ENCODE measurements at regions not wholly inside any gene's neighbourhood (a gene's known extent, or its start where the extent isn't known, plus 50 kb on each side); places are given as distances from the start of the nearest gene placed in this dataset.

DNA sequence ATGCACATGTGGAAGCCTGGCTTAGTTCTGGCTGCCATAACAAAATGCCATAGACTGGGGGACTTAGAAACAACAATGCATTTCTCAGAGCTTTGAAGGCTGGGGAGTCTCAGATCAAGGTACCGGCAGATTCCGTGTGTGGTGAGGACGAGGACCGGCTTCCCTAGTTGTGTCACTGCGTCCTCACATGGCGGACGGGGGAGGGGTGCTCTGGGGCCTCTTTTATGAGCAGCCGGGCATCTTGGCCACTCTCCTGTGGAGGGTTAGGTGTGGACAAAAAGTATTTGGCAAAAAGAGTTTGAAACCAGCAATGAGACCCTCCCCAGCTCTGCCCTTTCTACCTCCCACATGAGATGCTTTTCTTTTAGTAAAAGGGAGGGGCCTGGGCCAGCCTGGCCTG, 118.5 kb upstream of the LPCAT1 start:
- TF ChIP-seq EZH2phosphoT487 (conservative IDR thresholded peaks at IDR 0.05; ENCODE audit: low read length) = no peak
- Histone ChIP-seq H4K20me1 (ENCODE audit: low read depth, low read length) (no peaks in the 10 kb centered on the region), H3K9ac (ENCODE audit: low read length) (no peak overlapping the region), H3F3A (ENCODE audit: insufficient read depth) (no peaks in the 10 kb centered on the region), H3K4me2 (ENCODE audit: low read depth, low read length, poor library complexity, severe bottlenecking) (no peak overlapping the region), H3K4me3 (ENCODE audit: insufficient read depth, low read length, poor library complexity, severe bottlenecking) (no peak overlapping the region), H3K9me3 (ENCODE audit: insufficient read depth, low read length) (no peaks in the 10 kb centered on the region), H3K27ac (ENCODE audit: low read depth, low read length) (no peak overlapping the region), H3K27me3 (ENCODE audit: low read length) (no peaks in the 10 kb centered on the region), H3K36me3 (ENCODE audit: low read length) (no peaks in the 10 kb centered on the region), H2AFZ (ENCODE audit: low read depth, low read length, severe bottlenecking) (no peak overlapping the region), H3K9me2 (replicated peaks; ENCODE audit: insufficient read depth, low read length) (no peaks in the 10 kb centered on the region), H3K79me2 (ENCODE audit: insufficient read depth, low read length) (no peaks in the 10 kb centered on the region)

DNA sequence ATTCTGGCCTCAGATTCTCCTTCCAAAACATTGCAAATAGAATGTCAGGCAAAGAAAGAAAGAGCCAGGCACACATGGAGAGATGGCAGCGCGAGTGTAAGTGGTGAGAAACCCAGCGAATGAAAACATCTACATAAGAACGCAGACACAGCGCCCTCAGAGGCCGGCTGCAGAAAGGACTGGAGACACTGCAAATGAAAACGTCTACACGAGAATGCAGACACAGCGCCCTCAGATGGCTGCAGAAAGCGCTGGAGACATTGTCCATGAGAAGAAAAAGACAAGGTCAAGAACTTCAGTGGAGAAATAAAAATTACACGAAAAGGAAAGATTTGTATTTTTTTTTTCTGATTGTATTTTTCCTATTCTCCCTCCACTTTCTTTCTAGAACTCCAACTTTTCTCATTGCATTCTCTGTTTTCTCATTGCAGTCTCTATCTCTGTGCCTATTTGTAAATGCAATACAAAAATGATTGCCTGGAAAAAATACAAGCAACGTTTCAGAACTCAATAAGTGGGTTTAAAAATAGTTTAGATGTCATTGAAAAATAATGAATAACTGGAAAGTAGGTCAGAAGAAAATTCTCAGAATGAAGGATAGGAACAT, 117.9 kb upstream of the LPCAT1 start:
- Histone ChIP-seq H3K27me3 (ENCODE audit: low read length) (no peaks in the 10 kb centered on the region), H2AFZ (ENCODE audit: low read depth, low read length, severe bottlenecking) (no peak overlapping the region), H3K4me2 (ENCODE audit: low read depth, low read length, poor library complexity, severe bottlenecking) (no peak overlapping the region)

DNA sequence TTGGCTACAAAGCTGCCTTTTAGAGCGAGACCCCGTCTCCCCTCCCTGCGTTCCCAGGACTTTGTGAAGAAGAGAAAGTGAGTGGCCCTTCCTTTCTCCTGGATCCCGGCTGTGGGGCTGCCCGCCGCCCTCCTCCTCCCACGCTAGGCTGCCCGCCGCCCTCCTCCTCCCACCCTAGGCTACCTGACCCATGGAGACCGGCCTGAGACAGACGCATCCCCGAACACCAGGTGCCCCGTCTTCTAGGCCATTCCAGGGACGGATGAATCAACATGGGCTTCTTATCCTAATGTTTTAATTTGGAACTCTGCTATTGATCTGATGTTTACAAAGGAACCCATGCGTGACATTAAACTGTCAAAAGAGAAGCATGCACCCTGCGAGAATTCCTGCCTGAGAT, 117.3 kb upstream of the LPCAT1 start:
- TF ChIP-seq EZH2phosphoT487 (conservative IDR thresholded peaks at IDR 0.05; ENCODE audit: low read length) = no peak
- TF ChIP-seq, protein P1, sequence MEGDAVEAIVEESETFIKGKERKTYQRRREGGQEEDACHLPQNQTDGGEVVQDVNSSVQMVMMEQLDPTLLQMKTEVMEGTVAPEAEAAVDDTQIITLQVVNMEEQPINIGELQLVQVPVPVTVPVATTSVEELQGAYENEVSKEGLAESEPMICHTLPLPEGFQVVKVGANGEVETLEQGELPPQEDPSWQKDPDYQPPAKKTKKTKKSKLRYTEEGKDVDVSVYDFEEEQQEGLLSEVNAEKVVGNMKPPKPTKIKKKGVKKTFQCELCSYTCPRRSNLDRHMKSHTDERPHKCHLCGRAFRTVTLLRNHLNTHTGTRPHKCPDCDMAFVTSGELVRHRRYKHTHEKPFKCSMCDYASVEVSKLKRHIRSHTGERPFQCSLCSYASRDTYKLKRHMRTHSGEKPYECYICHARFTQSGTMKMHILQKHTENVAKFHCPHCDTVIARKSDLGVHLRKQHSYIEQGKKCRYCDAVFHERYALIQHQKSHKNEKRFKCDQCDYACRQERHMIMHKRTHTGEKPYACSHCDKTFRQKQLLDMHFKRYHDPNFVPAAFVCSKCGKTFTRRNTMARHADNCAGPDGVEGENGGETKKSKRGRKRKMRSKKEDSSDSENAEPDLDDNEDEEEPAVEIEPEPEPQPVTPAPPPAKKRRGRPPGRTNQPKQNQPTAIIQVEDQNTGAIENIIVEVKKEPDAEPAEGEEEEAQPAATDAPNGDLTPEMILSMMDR (IDR thresholded peaks at IDR 0.05; ENCODE audit: insufficient read depth, low read length, poor library complexity, severe bottlenecking) = no peak
- H3K27me3 ChIP-seq (ENCODE audit: low read length) = no peaks in the 10 kb centered on the region
- H4K20me1 ChIP-seq (ENCODE audit: low read depth, low read length) = no peaks in the 10 kb centered on the region
- H3F3A ChIP-seq (ENCODE audit: insufficient read depth) = no peaks in the 10 kb centered on the region
- H3K4me3 ChIP-seq (ENCODE audit: insufficient read depth, low read length, poor library complexity, severe bottlenecking) = no peak overlapping the region
- H3K9me2 ChIP-seq (replicated peaks; ENCODE audit: insufficient read depth, low read length) = no peaks in the 10 kb centered on the region
- H3K9ac ChIP-seq (ENCODE audit: low read length) = no peak overlapping the region
- no peak overlapping the region for H2AFZ ChIP-seq (ENCODE audit: low read depth, low read length, severe bottlenecking)
- no peaks in the 10 kb centered on the region for H3K79me2 ChIP-seq (ENCODE audit: insufficient read depth, low read length)
- no peaks in the 10 kb centered on the region for H3K36me3 ChIP-seq (ENCODE audit: low read length)
- no peaks in the 10 kb centered on the region for H3K9me3 ChIP-seq (ENCODE audit: insufficient read depth, low read length)
- no peak overlapping the region for H3K27ac ChIP-seq (ENCODE audit: low read depth, low read length)
- H3K4me2 ChIP-seq (ENCODE audit: low read depth, low read length, poor library complexity, severe bottlenecking) = no peak overlapping the region

More for the DNA sequence above, 117.9 kb upstream of the LPCAT1 start:
- no peaks in the 10 kb centered on the region for H3K9me3 ChIP-seq (ENCODE audit: insufficient read depth, low read length)
- no peak overlapping the region for H3K4me3 ChIP-seq (ENCODE audit: insufficient read depth, low read length, poor library complexity, severe bottlenecking)
- H3F3A ChIP-seq (ENCODE audit: insufficient read depth) = no peaks in the 10 kb centered on the region
- no peak for TF ChIP-seq EZH2phosphoT487 (conservative IDR thresholded peaks at IDR 0.05; ENCODE audit: low read length)
- TF ChIP-seq, protein P1 (IDR thresholded peaks at IDR 0.05; ENCODE audit: insufficient read depth, low read length, poor library complexity, severe bottlenecking) = peak; percentile 92
- no peaks in the 10 kb centered on the region for H4K20me1 ChIP-seq (ENCODE audit: low read depth, low read length)
- no peak overlapping the region for H3K9ac ChIP-seq (ENCODE audit: low read length)
- no peaks in the 10 kb centered on the region for H3K9me2 ChIP-seq (replicated peaks; ENCODE audit: insufficient read depth, low read length)
- H3K79me2 ChIP-seq (ENCODE audit: insufficient read depth, low read length) = no peaks in the 10 kb centered on the region
- no peaks in the 10 kb centered on the region for H3K36me3 ChIP-seq (ENCODE audit: low read length)
- H3K27ac ChIP-seq (ENCODE audit: low read depth, low read length) = no peak overlapping the region

DNA sequence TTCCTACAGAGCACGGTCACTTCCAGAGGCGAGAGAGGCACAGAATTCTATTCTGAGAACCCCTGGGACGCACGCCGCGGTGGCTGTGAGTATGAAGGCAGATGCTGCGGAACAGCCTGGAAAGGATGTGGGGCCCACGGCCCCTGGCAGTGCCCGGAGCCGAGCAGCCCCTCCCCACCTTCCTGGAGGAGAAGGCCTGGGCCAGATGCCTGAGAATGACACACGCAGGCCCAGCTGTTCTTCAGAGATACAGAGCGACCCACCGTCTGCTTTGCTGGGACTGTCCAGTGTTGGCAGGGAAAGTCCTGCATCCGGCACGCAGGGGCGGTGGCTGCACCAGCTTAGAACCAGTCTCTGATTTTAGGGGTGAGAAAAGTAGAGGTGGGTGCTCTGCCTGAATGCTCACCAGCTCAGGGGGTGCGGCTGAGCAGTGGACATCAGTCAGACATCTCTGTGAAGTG, 116.7 kb upstream of the LPCAT1 start:
- Histone ChIP-seq H3K36me3 (ENCODE audit: low read length) (no peaks in the 10 kb centered on the region), H3K27ac (ENCODE audit: low read depth, low read length) (no peak overlapping the region), H3K9me3 (ENCODE audit: insufficient read depth, low read length) (no peaks in the 10 kb centered on the region), H4K20me1 (ENCODE audit: low read depth, low read length) (no peaks in the 10 kb centered on the region), H3K4me2 (ENCODE audit: low read depth, low read length, poor library complexity, severe bottlenecking) (no peak overlapping the region), H3K9ac (ENCODE audit: low read length) (no peak overlapping the region), H3F3A (ENCODE audit: insufficient read depth) (no peaks in the 10 kb centered on the region), H3K27me3 (ENCODE audit: low read length) (no peaks in the 10 kb centered on the region), H2AFZ (ENCODE audit: low read depth, low read length, severe bottlenecking) (no peak overlapping the region), H3K4me3 (ENCODE audit: insufficient read depth, low read length, poor library complexity, severe bottlenecking) (no peak overlapping the region), H3K79me2 (ENCODE audit: insufficient read depth, low read length) (no peaks in the 10 kb centered on the region), H3K9me2 (replicated peaks; ENCODE audit: insufficient read depth, low read length) (no peaks in the 10 kb centered on the region)
- TF ChIP-seq, protein P1 (IDR thresholded peaks at IDR 0.05; ENCODE audit: insufficient read depth, low read length, poor library complexity, severe bottlenecking) = no peak
- TF ChIP-seq EZH2phosphoT487 (conservative IDR thresholded peaks at IDR 0.05; ENCODE audit: low read length) = no peak
